ENCODE measurements at regions not wholly inside any gene's neighbourhood (a gene's known extent, or its start where the extent isn't known, plus 50 kb on each side); places are given as distances from the start of the nearest gene placed in this dataset.
"Not testable (repeated sequence)": the region's sequence is repeated elsewhere in the genome, so short reads cannot be mapped to it uniquely, and the experiment has no call there.

DNA sequence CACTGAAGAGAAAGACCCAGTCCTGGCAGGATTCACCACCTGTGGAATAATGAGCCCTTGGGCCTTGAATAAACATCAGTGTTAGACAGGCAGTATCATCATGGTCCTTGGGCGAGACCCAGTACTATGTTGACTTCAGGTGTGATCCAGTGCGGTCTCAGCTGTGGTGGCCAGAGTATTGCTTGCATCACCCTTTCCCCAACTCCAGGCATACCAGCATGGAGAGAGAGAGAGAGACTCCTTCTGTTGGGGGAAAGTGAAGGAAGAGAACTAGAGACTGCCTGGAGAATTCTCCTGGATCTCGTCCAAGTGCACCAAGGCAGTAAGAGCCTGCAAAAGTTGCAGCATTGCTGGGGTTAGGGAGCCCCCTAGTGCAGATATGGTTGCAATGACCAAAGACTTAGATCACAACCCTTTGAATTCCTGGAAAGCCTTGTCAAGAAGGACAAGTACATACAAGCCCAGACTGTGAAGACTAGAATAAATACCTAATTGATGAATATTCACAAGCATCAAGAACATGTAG, 61.1 kb upstream of the VAMP7 start:
- peak; percentile 40 for DNase-seq

DNA sequence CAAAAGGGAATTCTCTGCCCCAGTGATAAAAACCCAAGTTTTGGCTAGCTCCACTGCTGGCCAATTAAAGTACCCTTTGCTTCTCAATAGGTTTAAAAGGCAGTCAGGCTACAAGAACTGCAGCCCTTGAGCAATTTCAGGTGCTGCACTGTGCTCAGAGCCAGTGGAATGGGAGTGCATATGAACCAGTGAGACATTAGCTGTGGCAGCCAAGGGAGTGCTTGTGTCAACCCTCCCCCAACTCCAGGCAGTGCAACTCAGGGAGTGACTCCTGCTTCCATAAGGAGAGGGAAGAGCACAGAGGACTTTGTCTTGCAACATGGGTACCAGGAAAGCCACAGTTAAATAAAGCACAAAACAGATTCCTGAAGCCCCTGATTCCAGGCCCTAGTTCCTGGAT, 61.6 kb upstream of the VAMP7 start:
- no peak for DNase-seq

DNA sequence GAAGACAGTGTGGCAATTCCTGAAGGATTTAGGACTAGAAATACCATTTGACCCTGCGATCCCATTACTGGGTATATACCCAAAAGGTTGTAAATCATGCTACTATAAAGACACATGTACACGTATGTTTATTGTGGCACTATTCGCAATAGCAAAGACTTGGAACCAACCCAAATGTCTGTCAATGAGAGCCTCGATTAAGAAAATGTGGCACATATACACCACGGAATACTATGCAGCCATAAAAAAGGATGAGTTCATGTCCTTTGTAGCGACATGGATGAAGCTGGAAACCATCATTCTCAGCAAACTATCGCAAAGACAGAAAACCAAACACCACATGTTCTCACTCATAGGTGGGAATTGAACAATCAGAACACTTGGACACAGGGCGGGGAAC, 66.8 kb upstream of the VAMP7 start:
- DNase-seq = not testable (repeated sequence)

DNA sequence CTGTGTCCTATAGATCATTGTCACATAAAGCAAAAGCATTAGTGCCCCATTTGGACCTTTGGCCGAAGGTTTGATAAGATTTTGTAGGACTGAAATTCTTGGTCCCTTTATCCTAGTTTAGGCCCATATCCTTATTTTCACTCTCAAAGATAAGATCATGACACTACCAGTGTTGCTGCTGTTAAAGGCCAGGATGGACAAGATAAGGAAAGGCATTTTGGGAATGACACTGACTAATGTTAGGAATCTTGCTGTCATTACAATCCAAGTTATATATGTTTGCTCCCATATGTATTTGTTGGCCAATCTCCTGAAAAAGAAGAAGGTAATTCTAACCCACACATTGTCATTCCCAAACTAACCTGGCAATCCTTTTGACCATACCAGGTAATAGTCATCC, 101.3 kb upstream of the VAMP7 start:
- DNase-seq = no peak

DNA sequence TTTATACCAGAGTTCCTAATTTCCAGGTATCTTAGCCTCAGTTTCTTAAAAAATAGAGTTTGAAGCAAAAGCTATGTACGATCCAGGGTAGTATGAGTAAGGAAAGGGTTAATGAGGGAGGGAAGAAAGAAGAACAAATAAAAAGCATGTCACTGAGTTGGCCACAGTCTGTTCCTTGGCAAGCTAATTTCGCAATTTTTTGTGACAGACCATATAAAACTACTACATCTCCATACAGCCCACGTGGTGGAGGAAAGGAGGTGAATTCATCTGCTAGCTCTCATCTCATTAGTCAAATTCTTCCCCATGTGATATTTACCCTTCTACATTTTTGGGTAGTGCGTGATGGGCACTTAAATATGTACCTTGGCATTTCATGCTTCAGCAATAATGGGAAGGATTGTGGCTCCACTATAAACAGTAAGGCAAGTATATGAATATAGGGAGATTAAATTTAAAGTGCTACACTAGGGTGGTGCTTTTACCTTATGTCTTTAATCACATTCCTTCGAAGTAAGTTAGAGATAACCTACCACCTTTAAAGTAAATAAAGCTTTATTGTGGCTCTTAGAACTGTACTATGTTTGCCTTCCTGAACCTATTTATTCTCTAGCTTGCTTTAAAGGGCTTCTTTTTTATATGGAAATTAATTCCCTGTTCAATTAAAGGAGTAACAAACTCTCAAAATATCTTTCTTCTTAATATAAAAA, 102.1 kb upstream of the VAMP7 start:
- DNase-seq = no peak

DNA sequence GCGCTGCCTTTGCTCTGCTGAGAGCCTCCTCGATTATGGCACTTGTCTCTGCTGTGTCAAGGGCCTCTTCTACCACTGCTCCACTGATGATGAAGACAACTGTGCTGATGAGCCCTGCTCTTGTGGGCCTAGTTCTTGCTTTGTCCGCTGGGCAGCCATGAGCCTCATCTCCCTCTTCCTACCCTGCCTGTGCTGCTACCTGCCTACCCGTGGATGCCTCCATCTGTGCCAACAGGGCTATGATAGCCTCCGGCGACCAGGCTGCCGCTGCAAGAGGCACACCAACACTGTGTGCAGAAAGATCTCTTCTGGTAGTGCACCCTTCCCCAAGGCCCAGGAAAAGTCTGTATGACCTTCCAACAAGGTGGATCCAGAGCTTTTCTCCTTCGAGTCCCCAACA, 106.8 kb upstream of the VAMP7 start:
- no peak for DNase-seq

DNA sequence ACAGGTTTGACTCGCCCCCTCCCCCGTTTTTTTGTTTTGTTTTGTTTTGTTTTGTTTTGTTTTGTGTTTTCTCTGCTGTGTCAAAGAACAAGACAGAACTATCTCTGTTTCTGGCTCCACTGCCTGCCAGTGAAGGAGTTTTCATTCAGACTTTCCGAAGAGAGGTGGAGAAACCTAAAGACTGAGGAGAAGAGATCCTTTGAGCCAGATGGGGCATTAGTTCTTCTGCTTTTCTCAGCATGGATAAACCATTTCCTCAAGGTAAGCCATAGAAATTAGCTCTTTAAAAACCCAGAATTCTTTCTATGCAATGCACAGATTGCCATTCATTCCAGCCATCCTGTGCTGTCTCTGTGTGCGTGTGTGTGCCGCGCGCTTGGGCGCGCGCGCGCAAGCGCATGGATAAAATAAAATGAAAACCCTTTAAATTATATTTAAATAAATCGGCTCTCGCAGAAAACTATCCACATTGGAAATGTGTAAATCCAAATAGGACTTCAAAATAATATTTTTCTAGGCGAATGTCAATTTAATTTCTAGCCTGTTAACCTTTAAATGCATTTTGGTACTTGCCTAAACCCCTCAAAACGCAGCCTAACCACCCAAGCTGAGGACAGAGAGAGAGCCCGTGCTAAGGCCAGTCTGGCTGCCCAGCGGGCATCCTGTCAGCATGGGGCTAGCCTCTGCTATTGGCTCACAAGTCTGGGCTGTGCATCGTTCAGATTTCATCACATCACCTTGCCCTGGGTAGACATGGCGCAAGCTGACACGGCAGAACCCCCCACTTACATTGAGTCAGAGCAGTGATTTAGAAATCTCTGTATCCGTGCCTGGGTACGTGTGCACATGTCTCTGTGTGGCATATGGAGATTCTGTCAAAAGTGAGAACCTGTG, 113.0 kb upstream of the VAMP7 start:
- DNase-seq = no peak

DNA sequence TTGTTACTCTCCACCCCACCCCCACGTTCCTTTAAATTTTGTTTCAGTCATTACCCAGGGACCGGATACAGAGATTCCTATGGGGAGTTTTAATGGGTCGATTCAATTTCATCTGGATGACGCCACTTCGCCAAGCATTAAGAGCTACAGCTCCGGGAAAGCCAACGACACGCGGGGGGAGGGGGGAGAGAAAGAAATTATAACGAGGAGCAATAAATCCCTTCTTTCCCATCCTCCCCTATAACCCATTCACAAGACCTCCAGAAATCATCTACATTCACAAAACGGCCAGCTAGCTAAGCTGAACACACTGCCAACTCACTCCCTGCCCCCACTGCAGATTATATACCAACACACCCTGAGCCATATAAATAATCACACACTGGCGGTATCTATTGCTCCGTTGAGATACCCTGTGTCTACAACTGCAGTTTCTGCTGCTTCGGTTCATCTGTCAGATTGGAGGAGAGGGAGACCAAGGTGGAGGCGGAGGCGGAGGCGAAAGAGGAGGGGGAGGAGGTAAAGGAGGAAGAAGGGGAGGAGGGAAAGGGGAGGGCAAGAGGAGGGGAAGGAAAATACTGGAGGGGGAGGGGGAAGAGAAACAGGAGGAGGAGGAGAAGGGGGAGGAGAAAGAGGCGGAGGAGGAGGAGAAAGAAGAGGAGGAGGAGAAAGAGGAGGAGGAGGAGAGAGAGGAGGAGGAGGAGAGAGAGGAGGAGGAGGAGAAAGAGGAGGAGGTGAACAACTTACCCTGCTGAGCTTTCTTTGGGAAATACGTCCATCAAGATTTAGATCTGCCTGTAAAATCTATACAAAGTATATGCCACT, 113.9 kb upstream of the VAMP7 start:
- DNase-seq = no peak

DNA sequence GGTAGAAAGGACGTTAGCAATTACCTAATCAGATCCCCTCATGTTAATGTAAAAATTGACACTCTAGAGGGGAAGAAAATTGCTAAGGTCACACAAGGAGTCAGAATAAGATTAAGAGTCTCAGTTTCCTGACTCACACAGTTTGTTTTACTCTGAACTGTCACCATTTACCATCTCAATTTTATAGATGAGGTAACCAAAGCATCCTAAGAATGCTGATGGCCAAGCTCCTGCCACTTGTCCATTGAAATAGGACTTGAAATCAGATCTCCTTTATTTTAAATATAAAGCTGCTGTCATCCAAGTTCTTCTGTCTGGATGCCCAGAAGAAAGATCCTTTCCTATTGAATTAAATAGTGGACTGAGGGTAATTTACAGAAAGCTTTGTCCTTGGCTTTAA, 114.8 kb upstream of the VAMP7 start:
- DNase-seq = no peak

DNA sequence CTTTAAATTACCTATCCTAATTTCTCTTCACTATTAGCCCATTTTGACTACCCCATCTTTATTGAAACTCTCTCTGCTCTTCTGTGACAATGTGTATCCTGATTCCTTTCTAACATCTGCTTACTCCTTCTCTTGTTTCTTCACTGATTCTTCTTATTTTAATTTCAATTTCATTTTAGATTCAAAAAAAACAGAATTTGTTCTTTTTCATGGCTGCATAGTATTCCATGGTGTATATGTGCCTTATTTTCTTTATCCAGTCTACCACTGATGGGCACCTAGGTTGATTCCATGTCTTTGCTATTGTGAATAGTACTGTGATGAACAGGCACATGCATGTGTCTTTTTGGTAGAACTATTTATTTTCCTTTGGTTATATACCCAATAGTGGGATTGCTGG, 120.0 kb upstream of the VAMP7 start:
- no peak for DNase-seq

DNA sequence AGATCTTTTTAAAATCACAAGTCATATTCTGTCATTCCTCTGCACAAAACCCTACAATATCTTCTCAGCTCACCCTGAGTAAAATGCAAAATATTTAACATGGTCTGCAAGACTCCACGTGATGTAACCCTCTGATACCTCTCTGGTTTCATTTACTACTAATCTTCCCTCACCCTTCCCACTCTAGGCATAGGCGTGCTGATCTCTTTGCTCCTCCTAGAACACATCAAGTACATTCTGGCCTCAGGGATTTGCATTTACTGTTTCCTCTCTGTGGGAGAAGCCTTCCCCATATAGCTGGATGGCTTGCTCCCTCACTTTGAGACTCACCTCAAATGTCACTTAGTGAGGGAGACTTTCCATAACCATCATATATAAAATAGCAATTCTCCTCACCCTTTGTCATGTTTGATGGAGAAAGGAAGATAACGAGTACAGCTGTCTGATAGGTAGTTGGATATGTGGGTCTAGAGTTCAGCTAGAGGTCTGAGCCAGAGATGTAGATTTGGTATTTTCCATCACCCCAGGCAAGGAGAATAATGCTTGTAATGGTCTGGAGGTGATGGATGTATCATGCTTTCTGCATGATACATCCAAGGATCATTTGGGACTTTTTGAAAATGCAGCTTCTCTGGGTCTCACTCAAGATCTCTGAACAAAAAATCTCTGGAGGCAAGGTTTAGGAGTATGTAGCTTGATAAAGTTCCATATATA, 123.9 kb upstream of the VAMP7 start:
- no peak for DNase-seq

DNA sequence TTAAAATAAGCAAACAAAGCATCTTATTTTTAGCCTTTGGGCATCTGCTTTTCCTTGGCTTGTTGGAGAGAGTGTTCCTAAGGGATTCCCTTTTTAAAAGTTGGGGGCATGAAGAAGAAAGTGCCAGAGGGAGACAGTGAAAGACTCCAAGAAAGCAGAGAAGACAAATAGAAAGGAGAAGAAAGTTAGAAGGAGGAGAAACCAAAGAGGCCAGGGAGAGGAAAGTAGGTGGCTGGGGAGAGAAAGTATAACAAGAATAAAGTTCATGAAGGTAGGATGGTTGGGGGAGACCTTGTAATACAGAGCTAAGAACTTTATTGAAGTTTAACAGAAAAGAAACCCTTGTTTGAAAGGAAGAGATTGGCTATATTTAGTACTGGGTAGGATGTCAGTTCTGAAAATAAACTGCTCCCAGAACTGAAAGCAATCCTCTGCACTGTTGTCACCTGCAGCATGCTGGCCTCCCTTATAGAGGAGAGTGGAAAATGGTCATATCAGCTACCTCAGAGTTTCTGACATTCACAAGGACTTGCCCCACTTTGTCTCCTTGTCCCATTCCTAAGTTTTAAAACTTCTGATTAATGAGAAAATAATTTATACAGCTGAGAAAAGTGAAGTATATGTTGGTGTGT, 125.3 kb upstream of the VAMP7 start:
- DNase-seq = no peak

DNA sequence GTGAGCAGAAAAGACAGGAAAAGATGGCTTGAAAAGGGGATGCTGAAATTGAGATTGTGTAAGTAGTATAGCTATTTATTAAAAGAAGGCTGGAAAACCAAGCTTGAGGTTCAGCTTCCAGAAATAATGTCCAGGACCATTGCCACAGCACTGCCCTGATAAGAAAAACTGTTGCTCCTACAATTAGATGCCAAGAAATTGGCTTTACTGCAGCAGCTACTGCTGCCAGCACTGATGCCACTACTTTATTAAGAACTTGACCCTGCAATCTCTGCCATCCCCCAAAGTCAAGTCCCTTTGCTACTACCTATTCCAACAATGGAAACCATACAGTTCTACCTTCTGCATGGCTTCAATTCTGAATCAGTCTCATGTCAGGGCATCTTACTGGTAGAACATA, 130.0 kb upstream of the VAMP7 start:
- DNase-seq = no peak

DNA sequence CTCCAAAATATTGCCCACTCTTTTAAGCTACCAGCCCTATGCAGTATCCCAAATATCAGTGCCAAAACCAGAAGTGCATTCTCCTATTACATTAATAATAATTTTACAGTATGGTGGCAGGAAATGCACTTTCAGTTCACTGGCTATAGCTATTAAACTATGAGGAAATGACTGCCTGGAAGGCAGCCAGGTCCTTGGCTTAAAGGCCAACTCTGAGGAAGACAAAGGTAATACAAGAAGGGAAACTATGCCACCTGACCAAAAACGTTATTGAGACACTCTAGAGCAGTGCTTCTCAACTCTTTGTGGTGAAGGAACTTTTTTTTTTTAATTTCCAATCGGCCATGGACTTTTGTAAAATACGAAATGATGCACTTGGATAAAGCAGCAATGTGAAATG, 133.6 kb upstream of the VAMP7 start:
- DNase-seq = no peak

DNA sequence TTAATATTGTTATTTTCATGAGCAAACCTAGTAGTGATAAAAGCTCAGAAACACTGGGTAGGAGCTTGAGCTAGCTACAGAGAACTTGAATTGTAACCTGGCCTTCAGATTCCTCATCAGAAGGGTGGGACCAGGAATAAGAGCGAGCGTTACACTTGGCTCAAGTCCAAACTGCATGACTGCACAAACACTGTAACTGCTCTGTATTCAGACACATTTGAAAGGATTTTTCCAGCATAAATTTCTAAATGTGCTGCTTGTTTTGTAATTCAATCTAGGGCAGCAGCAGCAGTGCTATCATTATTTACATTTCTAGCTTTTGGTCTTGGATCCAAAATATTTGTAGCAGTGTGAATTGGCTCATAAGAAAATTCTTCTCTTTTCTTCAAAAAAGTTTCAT, 133.0 kb upstream of the TMLHE start:
- peak; percentile 23 for DNase-seq

DNA sequence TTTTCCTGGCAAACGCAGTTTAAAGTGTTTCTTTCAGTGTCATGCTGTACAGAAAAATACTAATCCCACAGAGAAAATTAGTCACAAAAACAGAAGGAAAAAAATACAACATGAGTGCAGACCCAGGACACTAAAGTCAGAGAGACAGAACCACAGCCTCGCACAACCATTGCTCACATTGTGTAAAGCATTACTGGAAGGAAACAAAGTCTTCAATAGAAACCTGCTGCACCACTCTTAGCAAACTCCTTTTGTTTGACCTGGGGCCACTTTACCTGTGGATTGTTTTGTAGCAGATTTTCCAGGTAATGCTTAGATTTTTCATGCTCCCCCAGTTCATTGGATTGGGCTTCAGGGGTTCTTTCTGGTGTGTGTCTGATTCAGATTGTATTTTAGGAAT, 131.8 kb upstream of the TMLHE start:
- DNase-seq = no peak

DNA sequence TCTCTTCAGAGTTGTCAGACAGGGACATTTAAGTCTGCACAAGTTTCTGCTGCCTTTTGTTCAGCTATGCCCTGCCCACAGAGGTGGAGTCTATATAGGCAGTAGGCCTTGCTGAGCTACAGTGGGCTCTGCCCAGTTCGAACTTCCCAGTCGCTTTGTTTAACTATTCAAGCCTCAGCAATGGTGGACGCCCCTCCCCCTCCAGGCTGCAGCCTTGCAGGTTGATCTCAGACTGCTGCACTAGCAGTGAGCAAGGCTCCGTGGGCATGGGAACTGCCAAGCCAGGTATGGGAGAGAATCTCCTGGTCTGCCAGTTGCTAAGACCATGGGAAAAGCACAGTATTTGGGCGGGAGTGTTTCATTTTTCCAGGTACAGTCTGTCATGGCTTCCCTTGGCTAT, 115.6 kb upstream of the TMLHE start:
- DNase-seq = not testable (repeated sequence)

DNA sequence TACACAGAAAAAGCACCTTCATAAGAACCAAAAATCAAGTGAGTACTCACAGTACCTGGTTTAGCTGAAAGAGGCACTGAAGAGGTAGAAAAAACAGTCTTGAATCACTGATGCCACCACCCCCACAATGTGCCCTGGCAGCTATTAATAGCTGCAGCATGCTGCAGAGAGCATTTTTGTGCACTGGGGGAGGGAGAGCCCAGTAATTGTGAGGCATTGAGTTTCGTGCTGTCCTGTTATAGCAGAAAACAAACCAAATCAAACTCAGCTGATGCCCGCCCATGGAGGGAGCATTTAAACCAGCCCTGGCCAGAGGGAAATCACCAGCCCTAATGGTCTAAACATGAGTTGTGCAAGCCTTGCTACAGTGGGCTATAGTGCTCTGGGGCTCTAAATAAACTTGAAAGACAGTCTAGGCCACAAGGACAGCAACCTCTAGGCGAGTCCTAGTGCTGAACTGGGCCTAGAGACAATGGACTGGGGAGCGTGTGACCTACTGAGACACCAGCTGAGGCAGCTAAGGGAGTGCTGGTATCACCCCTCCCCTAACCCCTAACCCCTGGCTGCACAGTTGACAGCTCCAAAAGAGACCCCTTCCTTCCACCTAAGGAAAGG, 106.3 kb upstream of the TMLHE start:
- no peak for DNase-seq

DNA sequence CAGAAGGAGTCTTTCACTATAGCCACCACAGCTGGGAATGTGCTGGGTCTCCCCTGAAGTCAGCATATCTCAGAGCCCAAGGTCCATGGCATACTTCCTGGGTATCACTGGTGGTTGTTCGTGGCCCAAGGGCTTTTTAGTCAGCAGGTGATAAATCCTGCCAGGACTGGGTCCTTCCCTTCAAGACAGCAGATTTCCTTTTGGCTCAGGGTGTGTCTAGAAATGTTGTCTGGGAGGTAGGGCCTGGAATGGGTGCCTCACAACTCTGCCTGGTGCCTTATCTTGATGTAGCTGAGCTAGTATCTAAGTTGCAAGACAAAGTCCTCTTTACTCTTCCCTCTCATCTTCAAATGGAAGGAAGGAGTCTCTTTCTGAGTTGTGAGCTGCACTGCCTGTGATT, 102.4 kb upstream of the TMLHE start:
- no peak for DNase-seq

DNA sequence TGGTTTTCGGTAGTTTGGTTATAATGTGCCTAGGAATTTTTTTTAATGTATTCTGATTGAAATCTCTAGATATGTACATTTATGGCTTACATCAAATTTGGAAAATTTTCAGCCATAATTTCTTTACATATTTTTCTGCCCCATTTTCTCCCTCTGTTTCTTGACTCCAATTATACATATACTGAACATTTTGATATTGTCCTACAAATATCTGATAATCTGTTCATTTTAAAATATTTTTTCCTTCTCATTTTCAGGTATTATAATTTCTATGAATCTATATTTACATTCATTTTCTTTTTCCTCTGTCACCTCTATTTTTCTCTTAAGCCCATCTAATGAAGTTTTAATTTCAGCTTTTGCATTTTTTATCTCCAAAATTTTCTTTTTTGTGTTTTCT, 82.7 kb upstream of the TMLHE start:
- DNase-seq = no peak

DNA sequence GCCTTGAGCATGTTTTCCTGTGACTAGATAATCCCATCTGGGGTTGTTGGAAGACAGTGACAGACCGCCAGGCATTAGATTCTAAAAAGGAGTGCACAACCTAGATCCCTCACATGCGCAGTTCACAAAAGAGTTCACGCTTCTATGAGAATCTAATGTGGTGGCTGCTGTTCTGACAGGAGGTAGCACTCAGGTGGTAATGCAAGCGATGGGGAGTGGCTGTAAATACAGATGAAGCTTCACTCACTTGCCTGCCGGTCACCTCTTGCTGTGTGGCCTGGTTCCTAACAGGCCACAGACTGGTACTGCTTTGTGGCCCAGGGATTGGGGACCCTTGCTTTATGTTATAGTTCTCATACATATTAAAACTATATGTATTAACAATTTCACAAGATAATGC, 81.9 kb upstream of the TMLHE start:
- DNase-seq = no peak

DNA sequence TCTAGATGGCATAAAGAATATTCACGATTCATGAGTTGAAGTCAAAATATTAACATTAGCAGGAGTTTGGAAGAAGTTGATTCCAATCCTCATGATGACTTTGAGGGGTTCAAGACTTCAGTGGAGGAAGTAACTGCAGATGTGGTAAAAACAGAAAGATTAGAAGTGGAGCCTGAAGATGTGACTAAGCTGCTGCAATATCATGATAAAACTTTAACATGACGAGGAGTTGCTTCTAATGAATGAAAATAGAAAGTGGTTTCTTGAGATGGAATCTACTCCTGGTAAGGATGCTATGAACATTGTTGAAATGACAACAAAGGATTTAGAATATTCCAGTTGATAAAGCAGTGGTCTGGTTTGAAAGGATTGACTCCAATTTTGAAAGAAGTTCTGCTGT, 70.1 kb upstream of the TMLHE start:
- no peak for DNase-seq
